AG04450 (cell line): ENCODE measurements at regions not wholly inside any gene's neighbourhood (a gene's known extent, or its start where the extent isn't known, plus 50 kb on each side); places are given as distances from the start of the nearest gene placed in this dataset.

ENCODE experiments used
- CTCF ChIA-PET: fragments of 300-600, 350-600 bp; formaldehyde crosslinking; extraction: SDS; loops from one replicate; lab custom pipeline; 2022; ENCODE audit warnings: antibody characterized with exemption, inconsistent platforms; lab: Charles Lee
- POLR2A ChIA-PET: fragments of 350-600 bp; formaldehyde crosslinking; extraction: SDS; loops from one replicate; lab custom pipeline; 2021; ENCODE audit warnings: antibody characterized with exemption, inconsistent platforms; lab: Yijun Ruan, JAX
- DNase-seq: peaks from one replicate; pipeline ENCODE4 v3.0.0-alpha.2; 2011; ENCODE audit warnings: low read depth, low spot score
- H3K27ac ChIP-seq: one replicate; pipeline ENCODE4 v1.5.1; 2012; ENCODE audit warnings: low read depth, low read length, control low read depth
- H3K27me3 ChIP-seq: one replicate; pipeline ENCODE4 v1.6.0; 2012; ENCODE audit warnings: low read length; ENCODE audit not compliant: control insufficient read depth, insufficient read depth
- H3K4me3 ChIP-seq: 2 replicates; pipeline ENCODE4 v1.5.1; 2011; ENCODE audit warnings: mild to moderate bottlenecking, low read depth, low read length, control low read depth
- H3K9me3 ChIP-seq: 2 replicates; pipeline ENCODE4 v1.5.1; 2012; ENCODE audit warnings: low read length; ENCODE audit not compliant: control insufficient read depth, insufficient read depth
- CTCF ChIP-seq: IDR thresholded peaks from 2 replicates; pipeline ENCODE4 v1.5.1; 2011; ENCODE audit warnings: low read depth, low read length, control low read depth, inconsistent platforms

- Histone ChIP-seq H3K27me3 (no peaks in the 10 kb centered on the region), H3K9me3 (no peaks in the 10 kb centered on the region; the same call in 1 of the 2 replicates), H3K27ac (no peak overlapping the region), H3K4me3 (no peak overlapping the region)
- DNase-seq: no peak
- POLR2A ChIA-PET: no interaction called here
- no peak for TF ChIP-seq CTCF
- CTCF ChIA-PET: no interaction called here
These were observed 158.5 kb upstream of the HCCS start for GRCh38 chrX:10952619-10953018.

- Histone ChIP-seq H3K9me3 (no peaks in the 10 kb centered on the region), H3K27me3 (no peaks in the 10 kb centered on the region), H3K4me3 (no peak overlapping the region), H3K27ac (no peak overlapping the region)
- DNase-seq: no peak
- TF ChIP-seq CTCF: no peak
- ChIA-PET CTCF (no interaction called here), POLR2A (no interaction called here)
These were observed 145.8 kb upstream of the HCCS start for GRCh38 chrX:10965174-10965798.

- no peak for DNase-seq
- POLR2A ChIA-PET: no interaction called here
- no peaks in the 10 kb centered on the region for H3K27me3 ChIP-seq
- CTCF ChIA-PET: no interaction called here
- TF ChIP-seq CTCF: no peak
- no peak overlapping the region for H3K4me3 ChIP-seq
- H3K9me3 ChIP-seq: no peaks in the 10 kb centered on the region
- no peak overlapping the region for H3K27ac ChIP-seq
These were observed 145.1 kb upstream of the HCCS start for GRCh38 chrX:10966057-10966456.

- no peak for TF ChIP-seq CTCF
- H3K27ac ChIP-seq: no peak overlapping the region
- no peaks in the 10 kb centered on the region for H3K27me3 ChIP-seq
- ChIA-PET POLR2A (no interaction called here), CTCF (interaction anchor here (0.8 kb wide), 1 partner anchor 781 kb away, joined by 3 read pairs; no protein-coding TSS in a partner anchor)
- H3K9me3 ChIP-seq: no peaks in the 10 kb centered on the region
- no peak for DNase-seq
- no peak overlapping the region for H3K4me3 ChIP-seq
These were observed 140.0 kb upstream of the HCCS start for GRCh38 chrX:10971176-10971575.

GRCh38 chrX:10971759-10972158 lies 139.4 kb upstream of the HCCS start:
- no peak for TF ChIP-seq CTCF
- H3K27me3 ChIP-seq: no peaks in the 10 kb centered on the region
- ChIA-PET POLR2A (no interaction called here), CTCF (interaction anchor here (0.8 kb wide), 1 partner anchor 781 kb away, joined by 3 read pairs; no protein-coding TSS in a partner anchor)
- H3K4me3 ChIP-seq: no peak overlapping the region
- DNase-seq: no peak
- no peaks in the 10 kb centered on the region for H3K9me3 ChIP-seq
- no peak overlapping the region for H3K27ac ChIP-seq
